SK-N-SH (cell line): ENCODE measurements at regions not wholly inside any gene's neighbourhood (a gene's known extent, or its start where the extent isn't known, plus 50 kb on each side); places are given as distances from the start of the nearest gene placed in this dataset.

Source experiments
- CTCF ChIA-PET: fragments of 300-600, 350-600 bp; formaldehyde crosslinking; extraction: SDS; loops from one replicate; lab custom pipeline; 2021; lab: Yijun Ruan, JAX
- POLR2A ChIA-PET: fragments of 350-600 bp; sonication (Branson Sonifier 250); formaldehyde crosslinking; extraction: SDS; loops from one replicate; lab custom pipeline; 2020; ENCODE audit warnings: antibody characterized with exemption, inconsistent platforms; lab: Yijun Ruan, JAX
- DNase-seq: peaks from one replicate; pipeline ENCODE4 v3.0.0; 2012
- H2AFZ ChIP-seq: fragments of 200-600 bp; sonication (generic); 2 replicates; pipeline ENCODE4 v1.8.1; 2016; ENCODE audit warnings: antibody characterized with exemption, mild to moderate bottlenecking, low read depth
- H3F3A ChIP-seq: fragments of 200-600 bp; sonication (generic); replicated peaks from 2 replicates; pipeline ENCODE3; 2016; ENCODE audit warnings: antibody characterized with exemption, mild to moderate bottlenecking; ENCODE audit not compliant: insufficient read depth
- H3K27ac ChIP-seq, 2 experiments: fragments of 200-500 bp in 1 of 2; fragments of 200-600 bp in 1 of 2; sonication (Bioruptor generic) in 1 of 2; sonication (generic), shearing (Covaris generic) in 1 of 2; 2 replicates each; pipeline versions ENCODE4 v1.5.1 to v1.6.1; 2014 to 2016; ENCODE audit warnings: low read depth in 2 of 2, inconsistent platforms in 1 of 2, low read length in 1 of 2, mild to moderate bottlenecking in 1 of 2, mixed read lengths in 1 of 2
- H3K27me3 ChIP-seq: fragments of 200-600 bp; sonication (generic), shearing (Covaris generic); 2 replicates; pipeline ENCODE4 v1.6.1; 2016; ENCODE audit warnings: mixed run types; ENCODE audit not compliant: insufficient read depth
- H3K36me3 ChIP-seq, 2 experiments: fragments of 200-500 bp in 1 of 2; fragments of 200-600 bp in 1 of 2; sonication (Bioruptor generic) in 1 of 2; sonication (generic) in 1 of 2; replicated peaks in 1 of 2; 2 replicates each; pipeline versions ENCODE3 to v1.5.1; 2014 to 2016; ENCODE audit warnings: low read length in 1 of 2, mild to moderate bottlenecking in 1 of 2; ENCODE audit not compliant: insufficient read depth in 2 of 2, control insufficient read depth in 1 of 2
- H3K4me1 ChIP-seq, 2 experiments: fragments of 200-500 bp in 1 of 2; fragments of 200-600 bp in 1 of 2; sonication (Bioruptor generic) in 1 of 2; sonication (generic), shearing (Covaris generic) in 1 of 2; 2 replicates each; pipeline versions ENCODE4 v1.5.1 to v1.6.1; 2014 to 2016; ENCODE audit warnings: low read depth in 1 of 2, low read length in 1 of 2, mixed run types in 1 of 2; ENCODE audit not compliant: insufficient read depth in 2 of 2, control insufficient read depth in 1 of 2
- H3K4me2 ChIP-seq: fragments of 200-600 bp; sonication (generic), shearing (Covaris generic); 2 replicates; pipeline ENCODE4 v1.6.1; 2017; ENCODE audit warnings: mixed run types
- H3K4me3 ChIP-seq, 2 experiments: fragments of 200-500 bp in 1 of 2; fragments of 200-600 bp in 1 of 2; sonication (Bioruptor generic) in 1 of 2; sonication (generic), shearing (Covaris generic) in 1 of 2; 2 replicates each; pipeline versions ENCODE4 v1.5.1 to v1.8.1; 2014 to 2016; ENCODE audit warnings: low read depth in 2 of 2, inconsistent platforms in 1 of 2, low read length in 1 of 2, mild to moderate bottlenecking in 1 of 2, mixed read lengths in 1 of 2, moderate library complexity in 1 of 2
- H3K79me2 ChIP-seq: fragments of 200-600 bp; sonication (generic); 2 replicates; pipeline ENCODE4 v1.8.1; 2017; ENCODE audit warnings: mild to moderate bottlenecking; ENCODE audit not compliant: insufficient read depth
- H3K9ac ChIP-seq: fragments of 200-600 bp; sonication (generic); 2 replicates; pipeline ENCODE4 v1.6.1; 2017; ENCODE audit warnings: mixed run types
- H3K9me2 ChIP-seq: fragments of 200-600 bp; sonication (generic); 2 replicates; pipeline ENCODE4 v1.6.1; 2017; ENCODE audit warnings: mixed run types
- H3K9me3 ChIP-seq: fragments of 200-600 bp; sonication (generic); 2 replicates; pipeline ENCODE4 v1.6.1; 2017; ENCODE audit warnings: mixed run types, mild to moderate bottlenecking, moderate library complexity
- H4K20me1 ChIP-seq: fragments of 200-600 bp; sonication (generic); 2 replicates; pipeline ENCODE4 v1.6.1; 2017; ENCODE audit warnings: mild to moderate bottlenecking, mixed run types; ENCODE audit not compliant: insufficient read depth
- CTCF ChIP-seq: fragments of 200-600 bp; sonication (generic); IDR thresholded peaks from 2 replicates; pipeline ENCODE4 v1.6.1; 2017; ENCODE audit warnings: antibody characterized with exemption, mild to moderate bottlenecking, moderate library complexity
- EP300 ChIP-seq, 2 experiments: IDR thresholded peaks; 2 replicates each; pipeline versions ENCODE4 v1.4.0 to v1.6.1; 2012; ENCODE audit warnings: borderline replicate concordance in 1 of 2, low read depth in 1 of 2, low read length in 1 of 2
- EZH2phosphoT487 ChIP-seq: fragments of 200-600 bp; sonication (generic); IDR thresholded peaks from 2 replicates; pipeline ENCODE4 v1.6.1; 2017; ENCODE audit warnings: low read depth, mixed run types, mild to moderate bottlenecking, antibody characterized with exemption, moderate library complexity, borderline replicate concordance
- FOXJ3 ChIP-seq: sonication (generic); formaldehyde crosslinking; IDR thresholded peaks from 2 replicates; pipeline ENCODE4 v1.5.1; 2020; ENCODE audit warnings: mild to moderate bottlenecking, missing genetic modification reagents
- FOXM1 ChIP-seq: IDR thresholded peaks from 2 replicates; pipeline ENCODE4 v1.4.0; 2012; ENCODE audit warnings: low read depth, mild to moderate bottlenecking
- GATA2 ChIP-seq: sonication (generic); formaldehyde crosslinking; IDR thresholded peaks from 2 replicates; pipeline ENCODE4 v1.5.0; 2020; ENCODE audit warnings: mild to moderate bottlenecking, missing genetic modification reagents
- NRF1 ChIP-seq: IDR thresholded peaks from 2 replicates; pipeline ENCODE4 v1.6.1; 2012; ENCODE audit warnings: low read depth, mild to moderate bottlenecking, low read length
- PBX3 ChIP-seq: IDR thresholded peaks from 2 replicates; pipeline ENCODE4; 2012
- POLR2AphosphoS5 ChIP-seq: IDR thresholded peaks from 2 replicates; pipeline ENCODE4 v1.6.1; 2012; ENCODE audit warnings: low read depth, low read length
- RCOR1 ChIP-seq: fragments of 150-350 bp; IDR thresholded peaks from 2 replicates; pipeline ENCODE4 v1.6.1; 2017; ENCODE audit warnings: antibody characterized with exemption, low read length
- RFX5 ChIP-seq: IDR thresholded peaks from 2 replicates; pipeline ENCODE4 v1.6.1; 2012; ENCODE audit warnings: mild to moderate bottlenecking, improper control_type of control experiment, low read length
- SIN3A ChIP-seq: IDR thresholded peaks from 2 replicates; pipeline ENCODE4 v1.6.1; 2012; ENCODE audit warnings: low read depth, mild to moderate bottlenecking, low read length, moderate library complexity, borderline replicate concordance
- TCF12 ChIP-seq: IDR thresholded peaks from 2 replicates; pipeline ENCODE4 v1.4.0; 2012
- USF1 ChIP-seq: IDR thresholded peaks from 2 replicates; pipeline ENCODE4 v1.4.0; 2012; ENCODE audit warnings: low read depth, borderline replicate concordance
- USF2 ChIP-seq: fragments of 150-350 bp; IDR thresholded peaks from 2 replicates; pipeline ENCODE4 v1.6.1; 2017; ENCODE audit warnings: antibody characterized with exemption, low read length, low read depth, borderline replicate concordance
- YY1 ChIP-seq: IDR thresholded peaks from 2 replicates; pipeline ENCODE4 v1.4.0; 2012; ENCODE audit warnings: low read depth, mild to moderate bottlenecking
- WGBS: methylation state at CpG from one replicate; pipeline ENCODE4 v1.1.6; 2017; ENCODE audit warnings: low lambda C conversion rate; 5-methylcytosine and 5-hydroxymethylcytosine counted together

DNA sequence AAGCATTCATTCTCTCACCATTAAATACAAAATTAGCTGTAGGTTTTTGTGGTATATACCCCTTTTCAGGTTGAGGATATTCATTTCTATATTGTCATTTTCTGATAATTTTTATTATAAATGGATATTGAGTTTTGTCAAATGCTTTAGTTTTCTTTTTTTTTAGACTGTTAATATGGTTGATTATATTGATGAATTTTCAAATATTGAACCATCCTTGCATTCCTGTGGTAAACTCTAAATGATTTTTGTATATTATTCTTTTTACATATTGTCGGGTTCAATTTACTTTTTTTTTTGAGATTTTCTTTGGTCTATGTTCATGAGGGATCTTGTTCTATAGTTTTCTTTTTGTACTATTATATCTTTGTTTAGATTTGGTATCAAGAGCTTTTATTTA, 165.1 kb downstream of the GPAT3 start (continued):
- TF ChIP-seq EZH2phosphoT487 (no peak), USF1 (no peak)

DNA sequence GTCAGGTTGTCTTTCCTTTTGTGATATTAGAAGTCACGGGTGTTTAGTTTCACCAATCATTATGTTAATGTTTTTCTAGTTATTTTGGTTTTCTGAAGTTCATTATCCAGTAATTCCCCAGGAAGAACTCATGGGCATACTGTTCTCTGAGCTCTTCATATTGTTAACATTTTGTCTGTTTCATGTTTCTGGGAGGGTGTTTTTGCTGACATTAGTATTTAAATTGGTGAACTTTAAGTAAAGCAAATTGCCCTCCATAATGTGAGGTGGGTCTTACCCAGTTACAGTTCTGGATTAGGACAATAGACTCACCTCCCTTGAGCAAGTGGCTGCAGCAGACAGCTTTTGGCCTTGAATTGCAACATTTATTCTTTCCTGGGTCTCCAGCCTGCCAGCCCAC, 163.4 kb downstream of the GPAT3 start:
- DNase-seq = no peak
- Histone ChIP-seq H3K27ac (no peak overlapping the region), H3K4me2 (no peak overlapping the region), H3K4me3 (no peak overlapping the region), H3K9me2 (no peaks in the 10 kb centered on the region; the same call in 1 of the 2 replicates), H3K36me3 (no peaks in the 10 kb centered on the region), H3K27me3 (no peaks in the 10 kb centered on the region), H3K9ac (no peak overlapping the region), H2AFZ (no peak overlapping the region), H3F3A (no peaks in the 10 kb centered on the region), H3K4me1 (no peaks in the 10 kb centered on the region), H3K79me2 (no peaks in the 10 kb centered on the region), H4K20me1 (no peaks in the 10 kb centered on the region), H3K9me3 (no peaks in the 10 kb centered on the region)
- ChIA-PET POLR2A (no interaction called here), CTCF (no interaction called here)
- TF ChIP-seq RFX5 (no peak), PBX3 (no peak), NRF1 (no peak), FOXJ3 (CRISPR knock-in tag) (no peak), POLR2AphosphoS5 (no peak), FOXM1 (no peak), USF2 (no peak), CTCF (no peak), YY1 (no peak), GATA2 (CRISPR knock-in tag) (no peak), SIN3A (no peak), RCOR1 (no peak), EP300 (IDR thresholded peaks at IDR 0.05; ENCODE audit: borderline replicate concordance in 1 of 2, low read depth in 1 of 2, low read length in 1 of 2) (no peak), TCF12 (no peak)
- WGBS = 0% methylated on average over 1 of the region's 1 CpG
